Islet precursor cell (in vitro differentiated cells): ENCODE measurements at regions not wholly inside any gene's neighbourhood (a gene's known extent, or its start where the extent isn't known, plus 50 kb on each side); places are given as distances from the start of the nearest gene placed in this dataset.

Source experiments
- DNase-seq: peaks from one replicate; pipeline ENCODE4 v3.0.0-alpha.2; 2018

DNA sequence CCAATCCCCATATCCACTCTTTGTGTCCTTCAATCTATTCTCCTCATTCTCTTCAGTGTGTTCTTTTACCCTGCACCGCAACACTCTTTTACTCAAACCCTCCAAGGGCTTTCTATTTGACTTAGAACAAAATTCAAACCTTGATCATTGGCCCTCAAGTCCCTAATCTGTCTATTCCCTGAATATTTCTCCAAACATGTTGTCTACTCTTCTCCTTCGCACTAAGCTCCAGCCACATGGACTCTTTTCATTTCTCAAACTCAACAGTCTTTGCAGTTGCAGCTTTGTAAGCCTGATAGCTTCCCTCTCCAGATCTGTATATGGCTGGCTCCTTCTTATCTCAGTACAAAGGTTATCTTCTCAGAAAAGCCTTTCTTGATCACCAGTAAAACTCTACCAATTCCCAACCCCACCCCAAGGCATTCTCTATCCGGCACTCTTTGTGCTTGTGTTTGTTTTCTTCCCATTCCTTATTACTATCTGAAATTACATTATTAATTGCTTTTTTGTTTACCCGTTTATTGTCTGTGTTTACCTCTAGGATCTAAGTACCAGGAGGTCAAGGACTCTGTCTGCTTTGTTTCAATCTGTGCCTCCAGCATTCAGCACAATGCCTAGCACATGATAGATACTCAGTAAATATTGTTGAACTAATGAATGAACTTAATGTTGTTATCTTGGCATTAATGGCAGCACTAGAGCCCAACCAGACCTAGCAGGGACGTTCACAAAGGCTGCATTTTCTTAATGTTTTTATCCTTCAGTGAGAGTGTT, 147.4 kb downstream of the BBOX1 start:
- no peak for DNase-seq

- no peak for DNase-seq
Measured at GRCh38 chr11:27187075-27187847, 146.6 kb downstream of the BBOX1 start.

GRCh38 chr11:27186580-27186979, 146.0 kb downstream of the BBOX1 start:
- DNase-seq = no peak

DNA sequence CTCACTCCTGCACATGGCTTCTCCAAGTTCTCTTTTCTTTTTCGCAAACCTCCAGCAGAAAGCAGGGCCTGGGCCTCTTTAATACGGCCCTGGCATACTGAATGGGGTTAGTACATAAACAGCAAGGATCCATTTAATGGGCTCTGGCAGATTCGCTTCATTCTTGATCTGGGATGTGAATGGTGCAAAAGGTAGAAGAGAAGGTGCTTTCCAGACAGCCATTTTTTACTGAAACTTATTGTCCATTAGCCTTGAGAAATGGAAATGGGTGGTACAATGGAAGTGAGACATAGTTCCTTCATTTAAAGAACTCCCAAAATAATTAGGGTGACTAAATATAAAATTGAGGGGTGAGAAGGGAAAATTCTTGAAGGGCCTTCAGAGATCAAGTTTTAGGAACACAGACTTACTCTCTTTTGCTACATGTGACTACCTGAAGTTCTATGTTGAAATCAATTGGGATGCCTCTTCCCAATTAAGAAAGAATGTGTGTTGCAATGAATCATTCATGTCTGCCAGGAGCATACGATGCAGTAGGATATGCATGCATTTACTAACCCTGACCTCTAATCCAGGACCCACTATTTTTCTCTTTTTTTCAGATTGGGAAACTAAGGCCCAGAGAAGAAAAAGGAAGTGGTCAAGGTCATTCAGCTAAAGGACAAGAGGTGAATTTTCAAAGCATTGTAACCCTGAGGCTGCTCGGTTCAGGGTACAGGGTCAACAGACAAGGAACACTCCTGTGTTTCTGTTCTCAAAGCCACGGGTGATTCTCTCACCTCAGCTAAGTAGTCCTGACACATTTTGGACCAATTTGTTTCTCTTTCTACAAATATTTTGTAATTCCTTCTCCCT, 144.1 kb downstream of the BBOX1 start:
- no peak for DNase-seq

DNA sequence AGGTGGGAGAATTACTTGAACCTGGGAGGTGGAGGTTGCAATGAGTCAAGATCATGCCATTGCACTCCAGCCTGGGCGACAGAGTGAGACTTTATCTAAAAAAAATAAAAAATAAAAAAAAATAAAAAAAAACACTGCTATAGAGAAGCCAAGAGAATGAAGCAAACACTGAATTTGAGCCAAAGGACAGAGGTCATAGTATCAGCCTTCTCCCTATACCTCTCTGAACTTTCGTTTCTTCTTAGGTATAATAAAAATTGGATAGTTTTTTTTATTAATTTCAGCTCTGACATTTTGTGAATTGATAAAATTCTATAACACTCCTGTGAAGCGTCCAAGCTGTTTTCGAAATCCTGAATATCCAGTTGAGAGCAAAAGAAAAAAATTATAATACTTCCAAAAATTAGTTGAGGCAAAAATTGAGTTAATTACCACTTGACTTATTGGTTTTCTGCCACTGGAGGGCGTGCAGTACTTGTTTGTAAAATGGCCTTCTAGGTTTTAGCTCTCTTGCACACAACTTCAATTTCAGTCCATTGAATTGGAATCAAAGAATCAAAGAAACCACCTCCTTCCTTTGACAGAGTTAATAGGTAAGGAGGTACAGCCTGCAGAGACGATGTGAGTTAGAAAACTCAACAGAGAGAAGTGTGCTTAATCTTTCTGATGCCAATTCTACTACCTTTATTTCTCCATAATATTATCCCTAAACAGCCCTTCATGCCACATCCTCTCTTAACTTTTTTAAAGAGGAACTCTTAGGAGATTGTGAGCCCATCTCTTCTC, 143.2 kb downstream of the BBOX1 start:
- DNase-seq = no peak

GRCh38 chr11:27179334-27179733, 138.7 kb downstream of the BBOX1 start:
- no peak for DNase-seq

DNA sequence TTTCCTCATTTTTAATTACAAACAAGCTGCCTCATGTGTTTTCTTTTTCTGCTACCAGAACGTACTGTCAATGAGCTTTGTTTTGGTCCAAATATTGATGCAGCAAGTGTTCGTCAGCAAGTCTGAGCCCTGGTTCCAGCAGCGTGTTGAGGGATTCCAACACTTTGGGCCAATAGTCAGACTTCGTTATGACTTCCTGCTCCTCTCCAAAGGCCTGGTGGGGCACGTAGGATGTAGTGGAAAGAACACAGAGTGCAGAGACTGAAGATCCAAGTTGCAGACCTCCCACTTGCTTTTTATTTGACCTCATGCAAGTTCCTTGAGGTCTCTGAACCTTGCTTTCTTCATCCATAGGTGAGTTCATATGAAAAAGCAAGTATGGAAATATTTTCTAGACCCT, 138.2 kb downstream of the BBOX1 start:
- no peak for DNase-seq
